Trophoblast cell (in vitro differentiated cells and primary cell): ENCODE measurements at regions not wholly inside any gene's neighbourhood (a gene's known extent, or its start where the extent isn't known, plus 50 kb on each side); places are given as distances from the start of the nearest gene placed in this dataset.

Experiments
- DNase-seq, 2 donors: peaks; one replicate each; pipeline ENCODE4 v3.0.0-alpha.2; 2016
- H2AFZ ChIP-seq: 2 replicates; pipeline ENCODE4 v1.6.1; 2013; ENCODE audit warnings: low read length, moderate library complexity, mild to moderate bottlenecking; ENCODE audit not compliant: insufficient read depth, poor library complexity
- H2AK5ac ChIP-seq: 2 replicates; pipeline ENCODE4 v1.6.1; 2013; ENCODE audit warnings: mild to moderate bottlenecking, low read length
- H2BK120ac ChIP-seq: 2 replicates; pipeline ENCODE4 v1.6.1; 2013; ENCODE audit warnings: low read length, mild to moderate bottlenecking, moderate library complexity; ENCODE audit not compliant: insufficient read depth, poor library complexity
- H2BK12ac ChIP-seq: 2 replicates; pipeline ENCODE4 v1.6.1; 2013; ENCODE audit warnings: mild to moderate bottlenecking, low read length, moderate library complexity
- H2BK5ac ChIP-seq: 2 replicates; pipeline ENCODE4 v1.6.1; 2013; ENCODE audit warnings: low read length, low read depth, moderate library complexity, mild to moderate bottlenecking; ENCODE audit not compliant: poor library complexity
- H3K14ac ChIP-seq: 2 replicates; pipeline ENCODE4 v1.6.1; 2013; ENCODE audit warnings: mild to moderate bottlenecking, low read length
- H3K18ac ChIP-seq: 2 replicates; pipeline ENCODE4 v1.6.1; 2013; ENCODE audit warnings: mild to moderate bottlenecking, low read length
- H3K23ac ChIP-seq: 2 replicates; pipeline ENCODE4 v1.6.1; 2013; ENCODE audit warnings: low read length
- H3K27ac ChIP-seq: 2 replicates; pipeline ENCODE4 v1.5.1; 2013; ENCODE audit warnings: low read depth, mild to moderate bottlenecking, inconsistent platforms, low read length, moderate library complexity
- H3K27me3 ChIP-seq: 2 replicates; pipeline ENCODE4 v1.6.1; 2013; ENCODE audit warnings: inconsistent platforms, mild to moderate bottlenecking, low read length, moderate library complexity; ENCODE audit not compliant: insufficient read depth
- H3K36me3 ChIP-seq, 2 experiments: 1 replicate in 1 of 2; 2 replicates in 1 of 2; pipeline ENCODE4 v1.6.1; 2013; ENCODE audit warnings: low read length in 2 of 2, mild to moderate bottlenecking in 2 of 2, moderate library complexity in 1 of 2; ENCODE audit not compliant: insufficient read depth in 2 of 2, control insufficient read depth in 1 of 2
- H3K4ac ChIP-seq: 2 replicates; pipeline ENCODE4 v1.6.1; 2013; ENCODE audit warnings: low read depth, mild to moderate bottlenecking, low read length, moderate library complexity
- H3K4me1 ChIP-seq, 2 experiments: 1 replicate in 1 of 2; 2 replicates in 1 of 2; pipeline ENCODE4 v1.6.1; 2013; ENCODE audit warnings: low read length in 2 of 2, mild to moderate bottlenecking in 2 of 2, moderate library complexity in 1 of 2; ENCODE audit not compliant: insufficient read depth in 2 of 2, control insufficient read depth in 1 of 2
- H3K4me2 ChIP-seq: 2 replicates; pipeline ENCODE4 v1.6.1; 2013; ENCODE audit warnings: inconsistent platforms, mild to moderate bottlenecking, low read length, moderate library complexity
- H3K4me3 ChIP-seq: 2 replicates; pipeline ENCODE4 v1.5.1; 2013; ENCODE audit warnings: mild to moderate bottlenecking, low read depth, low read length, inconsistent platforms
- H3K79me1 ChIP-seq: one replicate; pipeline ENCODE4 v1.6.1; 2013; ENCODE audit warnings: low read length
- H3K79me2 ChIP-seq: 2 replicates; pipeline ENCODE4 v1.6.1; 2013; ENCODE audit warnings: low read length, mild to moderate bottlenecking; ENCODE audit not compliant: control insufficient read depth, insufficient read depth, poor library complexity
- H3K9ac ChIP-seq: 2 replicates; pipeline ENCODE4 v1.6.1; 2013; ENCODE audit warnings: mild to moderate bottlenecking, low read length
- H3K9me3 ChIP-seq: 2 replicates; pipeline ENCODE4 v1.6.1; 2013; ENCODE audit warnings: low read depth, mild to moderate bottlenecking, control low read depth, inconsistent platforms, low read length; ENCODE audit not compliant: insufficient read depth
- H4K12ac ChIP-seq: 2 replicates; pipeline ENCODE4 v1.6.1; 2013; ENCODE audit warnings: low read depth, mild to moderate bottlenecking, low read length, moderate library complexity
- H4K8ac ChIP-seq: 2 replicates; pipeline ENCODE4 v1.6.1; 2013; ENCODE audit warnings: low read depth, mild to moderate bottlenecking, low read length, moderate library complexity
- H4K91ac ChIP-seq: one replicate; pipeline ENCODE4 v1.6.1; 2013; ENCODE audit warnings: low read depth, mild to moderate bottlenecking, low read length, moderate library complexity
- WGBS: extraction: QIAGEN DNeasy Blood & Tissue Kit; methylation state at CpG from one replicate; pipeline ENCODE4 v1.1.7; 2013; ENCODE audit warnings: missing lambda C conversion rate; ENCODE audit not compliant: insufficient read length, insufficient coverage; ENCODE audit errors: extremely low coverage; 5-methylcytosine and 5-hydroxymethylcytosine counted together

GRCh38 chr6:41426438-41426851, 91.0 kb downstream of the NCR2 start:
- no peak overlapping the region for H2BK5ac ChIP-seq
- no peak overlapping the region for H3K18ac ChIP-seq
- H3K4ac ChIP-seq: no peak overlapping the region
- no peak overlapping the region for H3K14ac ChIP-seq
- no CpG with 5 or more reads among the region's 16 CpGs for WGBS
- H3K36me3 ChIP-seq: no peaks in the 10 kb centered on the region
- H2AFZ ChIP-seq: no peak overlapping the region
- no peak overlapping the region for H3K4me3 ChIP-seq
- no peak overlapping the region for H2AK5ac ChIP-seq
- H4K91ac ChIP-seq: no peak overlapping the region
- no peak for DNase-seq
- no peak overlapping the region for H4K12ac ChIP-seq
- peaks cover 7% of the 10 kb centered on the region in 2 experiments for H3K4me1 ChIP-seq
- no peak overlapping the region for H2BK120ac ChIP-seq
- H4K8ac ChIP-seq: no peak overlapping the region
- H3K23ac ChIP-seq: no peak overlapping the region
- peaks cover 43% of the 10 kb centered on the region for H3K27me3 ChIP-seq
- no peaks in the 10 kb centered on the region for H3K79me2 ChIP-seq
- peaks cover 2% of the 10 kb centered on the region for H3K9me3 ChIP-seq
- no peak overlapping the region for H2BK12ac ChIP-seq
- no peak overlapping the region for H3K27ac ChIP-seq
- H3K79me1 ChIP-seq: no peaks in the 10 kb centered on the region
- no peak overlapping the region for H3K4me2 ChIP-seq
- no peak overlapping the region for H3K9ac ChIP-seq

- Histone ChIP-seq H3K79me2 (no peaks in the 10 kb centered on the region), H4K12ac (no peak overlapping the region), H2AFZ (no peak overlapping the region), H2BK5ac (no peak overlapping the region), H4K91ac (no peak overlapping the region), H3K27me3 (peaks cover 43% of the 10 kb centered on the region), H3K4me2 (peak overlapping the region; percentile 67), H2AK5ac (no peak overlapping the region), H3K4ac (no peak overlapping the region), H3K4me3 (no peak overlapping the region), H2BK12ac (no peak overlapping the region), H3K14ac (no peak overlapping the region), H3K23ac (no peak overlapping the region), H3K4me1 (peaks cover 7% of the 10 kb centered on the region in 2 experiments), H3K36me3 (no peaks in the 10 kb centered on the region), H4K8ac (no peak overlapping the region), H2BK120ac (no peak overlapping the region), H3K79me1 (no peaks in the 10 kb centered on the region), H3K27ac (no peak overlapping the region), H3K9me3 (peaks cover 2% of the 10 kb centered on the region), H3K9ac (no peak overlapping the region), H3K18ac (no peak overlapping the region)
- no CpG with 5 or more reads among the region's 30 CpGs for WGBS
- DNase-seq: no peak
Measured at GRCh38 chr6:41426888-41427641, 91.7 kb downstream of the NCR2 start.

DNA sequence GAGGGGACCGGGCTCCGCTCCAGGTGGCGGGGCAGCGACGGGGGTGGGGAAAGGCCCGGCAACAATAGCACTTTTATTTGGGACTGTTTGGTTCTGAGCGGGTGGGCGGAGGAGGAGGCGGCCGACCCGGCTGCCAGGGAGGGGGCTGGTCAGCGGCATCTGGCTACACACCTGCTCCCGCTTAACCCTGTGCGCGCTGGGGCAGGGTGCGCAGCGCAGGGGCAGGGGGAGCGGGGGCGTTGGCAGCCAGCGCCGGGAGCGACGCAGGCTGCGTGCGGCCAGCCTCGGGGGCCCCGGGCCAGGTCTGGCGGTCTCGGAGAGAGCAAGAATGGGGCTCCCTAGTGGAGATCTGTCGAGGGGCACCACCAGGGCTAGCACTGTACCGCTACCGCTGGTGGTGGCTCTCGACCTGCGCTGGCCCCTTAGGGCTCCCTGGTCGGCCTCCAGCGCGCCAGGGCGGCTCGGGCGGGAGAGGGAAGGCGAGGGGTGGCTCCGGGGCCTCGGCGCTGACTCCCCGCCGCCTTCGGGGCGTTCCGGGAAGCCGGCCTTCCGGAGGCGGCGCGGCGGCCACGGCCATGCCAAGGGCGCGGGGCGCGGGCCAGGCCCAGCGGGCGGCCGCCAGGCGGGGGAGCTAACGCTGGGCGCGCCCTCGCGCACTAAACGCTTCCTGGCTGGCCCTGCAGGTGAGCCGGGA, 92.4 kb downstream of the NCR2 start:
- WGBS: no CpG with 5 or more reads among the region's 71 CpGs
- no peaks in the 10 kb centered on the region for H3K36me3 ChIP-seq
- no peak overlapping the region for H3K4me3 ChIP-seq
- H4K8ac ChIP-seq: no peak overlapping the region
- no peak overlapping the region for H3K4ac ChIP-seq
- no peak overlapping the region for H2BK120ac ChIP-seq
- H4K12ac ChIP-seq: no peak overlapping the region
- peaks cover 2% of the 10 kb centered on the region for H3K9me3 ChIP-seq
- H4K91ac ChIP-seq: no peak overlapping the region
- H3K9ac ChIP-seq: no peak overlapping the region
- peak in 1 of 2 donors; percentile 14 for DNase-seq
- H3K27ac ChIP-seq: no peak overlapping the region
- no peak overlapping the region for H2BK12ac ChIP-seq
- peaks cover 7% of the 10 kb centered on the region in 2 experiments for H3K4me1 ChIP-seq
- H3K14ac ChIP-seq: no peak overlapping the region
- no peak overlapping the region for H2BK5ac ChIP-seq
- no peak overlapping the region for H3K23ac ChIP-seq
- H2AFZ ChIP-seq: peak overlapping the region; percentile 8
- H3K18ac ChIP-seq: no peak overlapping the region
- H3K79me2 ChIP-seq: no peaks in the 10 kb centered on the region
- no peaks in the 10 kb centered on the region for H3K79me1 ChIP-seq
- H3K4me2 ChIP-seq: peak overlapping the region; percentile 67
- H3K27me3 ChIP-seq: peaks cover 43% of the 10 kb centered on the region
- no peak overlapping the region for H2AK5ac ChIP-seq

DNA sequence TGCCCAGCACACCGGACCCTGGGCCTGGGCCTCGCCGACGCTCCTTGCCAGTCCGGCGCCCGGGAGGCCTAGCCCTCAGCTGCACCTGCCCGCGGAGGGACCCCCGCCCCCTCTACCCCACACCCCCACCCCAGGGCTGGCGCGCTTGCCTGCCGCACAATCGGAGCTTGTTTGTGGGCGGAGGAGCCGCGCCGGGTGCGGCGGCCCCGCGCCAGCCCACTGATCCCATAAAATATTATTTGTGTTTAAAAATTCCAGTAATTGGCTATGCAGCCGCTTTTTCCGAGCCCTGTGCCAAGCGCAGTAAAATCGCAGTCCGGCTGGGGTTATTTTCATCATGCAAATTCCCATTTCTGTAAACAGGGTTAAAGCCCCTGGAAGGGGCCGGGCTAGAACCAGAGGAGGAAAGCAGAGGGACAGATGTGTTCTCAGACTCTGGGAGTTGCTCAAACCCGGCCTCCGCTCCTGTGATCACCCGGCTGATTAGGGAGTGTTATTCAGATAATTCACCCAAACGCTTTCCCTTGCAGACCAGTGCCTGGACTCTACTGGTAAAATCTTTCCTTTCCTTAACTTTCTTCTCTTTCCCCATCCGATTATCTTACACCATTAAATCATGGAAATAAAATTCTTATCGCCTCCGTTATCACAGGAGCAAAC, 93.1 kb downstream of the NCR2 start:
- H3K79me1 ChIP-seq: no peaks in the 10 kb centered on the region
- no peak overlapping the region for H3K4ac ChIP-seq

More for the DNA sequence above, 93.1 kb downstream of the NCR2 start:
- H3K36me3 ChIP-seq: no peaks in the 10 kb centered on the region
- no peak overlapping the region for H3K27ac ChIP-seq
- H3K27me3 ChIP-seq: peaks cover 43% of the 10 kb centered on the region
- no peak overlapping the region for H3K18ac ChIP-seq
- no peak overlapping the region for H3K23ac ChIP-seq
- no peak overlapping the region for H2BK120ac ChIP-seq
- H2BK5ac ChIP-seq: no peak overlapping the region
- peak overlapping the region; percentile 67 for H3K4me2 ChIP-seq
- no peak overlapping the region for H2AFZ ChIP-seq
- no peak overlapping the region for H3K14ac ChIP-seq
- H4K91ac ChIP-seq: no peak overlapping the region
- H4K8ac ChIP-seq: no peak overlapping the region
- WGBS: 100% methylated on average over 1 of the region's 35 CpGs
- H2AK5ac ChIP-seq: no peak overlapping the region
- H4K12ac ChIP-seq: no peak overlapping the region
- no peaks in the 10 kb centered on the region for H3K79me2 ChIP-seq
- H3K4me3 ChIP-seq: no peak overlapping the region
- DNase-seq: no peak
- H3K9ac ChIP-seq: no peak overlapping the region
- H3K4me1 ChIP-seq: peaks cover 7% of the 10 kb centered on the region in 2 experiments
- H3K9me3 ChIP-seq: peaks cover 2% of the 10 kb centered on the region
- H2BK12ac ChIP-seq: no peak overlapping the region
